CD14-positive monocyte (primary cell): ENCODE measurements at regions not wholly inside any gene's neighbourhood (a gene's known extent, or its start where the extent isn't known, plus 50 kb on each side); places are given as distances from the start of the nearest gene placed in this dataset.

Source experiments
- DNase-seq, 3 donors: peaks; one replicate each; pipeline ENCODE4 v3.0.0-alpha.2; 2011 to 2022
- H2AFZ ChIP-seq: 2 replicates; pipeline ENCODE4 v1.6.0; 2012; ENCODE audit warnings: mild to moderate bottlenecking, low read depth, low read length, inconsistent platforms; ENCODE audit not compliant: insufficient read depth, poor library complexity, severe bottlenecking
- H3K27ac ChIP-seq, 2 donors: 1 replicate in 1 of 2; 2 replicates in 1 of 2; pipeline ENCODE4 v1.5.1; 2012 to 2013; ENCODE audit warnings: low read length in 2 of 2, control low read depth in 1 of 2, inconsistent platforms in 1 of 2, low read depth in 1 of 2, mild to moderate bottlenecking in 1 of 2
- H3K27me3 ChIP-seq, 2 donors: one replicate each; pipeline versions ENCODE4 v1.6.0 to v1.6.1; 2011 to 2013; ENCODE audit warnings: low read length in 2 of 2; ENCODE audit not compliant: control insufficient read depth in 2 of 2, insufficient read depth in 2 of 2
- H3K36me3 ChIP-seq, 2 donors: replicated peaks in 1 of 2; 1 replicate in 1 of 2; 2 replicates in 1 of 2; pipeline versions ENCODE4 v1.5.1 to v1.6.1; 2012 to 2013; ENCODE audit warnings: low read length in 2 of 2, control low read depth in 1 of 2, inconsistent platforms in 1 of 2, mild to moderate bottlenecking in 1 of 2; ENCODE audit not compliant: insufficient read depth in 2 of 2, control insufficient read depth in 1 of 2
- H3K4me1 ChIP-seq, 2 donors: 1 replicate in 1 of 2; 2 replicates in 1 of 2; pipeline versions ENCODE4 v1.5.1 to v1.6.1; 2012 to 2013; ENCODE audit warnings: low read length in 2 of 2, control low read depth in 1 of 2, inconsistent platforms in 1 of 2, mild to moderate bottlenecking in 1 of 2, moderate library complexity in 1 of 2; ENCODE audit not compliant: insufficient read depth in 2 of 2, control insufficient read depth in 1 of 2
- H3K4me2 ChIP-seq: replicated peaks from 2 replicates; pipeline ENCODE3; 2012; ENCODE audit warnings: low read length, moderate library complexity, mild to moderate bottlenecking; ENCODE audit not compliant: poor library complexity, severe bottlenecking; ENCODE audit errors: extremely low read depth
- H3K4me3 ChIP-seq, 3 experiments: fragments of 200-600 bp in 1 of 3; sonication (generic) in 1 of 3; replicated peaks in 1 of 3; 1 replicate in 2 of 3; 2 replicates in 1 of 3; pipeline ENCODE4 v1.5.1; 2011 to 2013; ENCODE audit warnings: low read length in 3 of 3, mild to moderate bottlenecking in 3 of 3, control low read depth in 2 of 3, low read depth in 2 of 3, inconsistent platforms in 1 of 3, moderate library complexity in 1 of 3
- H3K79me2 ChIP-seq: 2 replicates; pipeline ENCODE4 v1.6.0; 2012; ENCODE audit warnings: mild to moderate bottlenecking, control low read depth, inconsistent platforms, low read length, moderate library complexity; ENCODE audit not compliant: insufficient read depth
- H3K9ac ChIP-seq: 2 replicates; pipeline ENCODE4 v1.6.0; 2017; ENCODE audit warnings: low read length, mild to moderate bottlenecking; ENCODE audit not compliant: insufficient read depth, poor library complexity, severe bottlenecking
- H3K9me3 ChIP-seq, 2 donors: replicated peaks in 1 of 2; 1 replicate in 1 of 2; 2 replicates in 1 of 2; pipeline versions ENCODE4 v1.5.1 to v1.6.1; 2012 to 2013; ENCODE audit warnings: low read length in 2 of 2, control low read depth in 1 of 2; ENCODE audit not compliant: control insufficient read depth in 1 of 2, insufficient read depth in 1 of 2
- H4K20me1 ChIP-seq: 2 replicates; pipeline ENCODE4 v1.6.0; 2012; ENCODE audit warnings: mild to moderate bottlenecking, low read length, control low read depth, moderate library complexity; ENCODE audit not compliant: insufficient read depth
- H3K27ac Mint-ChIP-seq, 7 donors: one replicate each; pipeline ENCODE4 v1.8.0; 2020; ENCODE audit warnings: mild to moderate bottlenecking in 7 of 7, mixed read lengths in 7 of 7, moderate library complexity in 6 of 7, inconsistent platforms in 2 of 7
- H3K27me3 Mint-ChIP-seq, 3 donors: one replicate each; pipeline ENCODE4 v1.8.0; 2021 to 2022; ENCODE audit warnings: low read depth in 3 of 3, mild to moderate bottlenecking in 3 of 3, mixed read lengths in 3 of 3, moderate library complexity in 3 of 3, inconsistent platforms in 1 of 3
- H3K36me3 Mint-ChIP-seq, 2 donors: one replicate each; pipeline ENCODE4 v1.8.0; 2020; ENCODE audit warnings: mixed read lengths in 2 of 2, inconsistent platforms in 1 of 2, mild to moderate bottlenecking in 1 of 2
- H3K4me1 Mint-ChIP-seq: one replicate; pipeline ENCODE4 v1.8.0; 2020; ENCODE audit warnings: mild to moderate bottlenecking, mixed read lengths
- H3K4me3 Mint-ChIP-seq, 2 donors: one replicate each; pipeline ENCODE4 v1.8.0; 2020; ENCODE audit warnings: mild to moderate bottlenecking in 2 of 2, mixed read lengths in 2 of 2, moderate library complexity in 1 of 2
- H3K9me3 Mint-ChIP-seq, 7 donors: one replicate each; pipeline ENCODE4 v1.8.0; 2020 to 2022; ENCODE audit warnings: mixed read lengths in 7 of 7, mild to moderate bottlenecking in 6 of 7, moderate library complexity in 6 of 7, inconsistent platforms in 2 of 7
- CTCF ChIP-seq: fragments of 200-600 bp; IDR thresholded peaks from one replicate; pipeline ENCODE4 v1.8.0; 2022; ENCODE audit warnings: antibody characterized with exemption, mild to moderate bottlenecking
- WGBS: methylation state at CpG from one replicate; pipeline ENCODE4 v1.1.5; 2013; ENCODE audit warnings: missing lambda C conversion rate; ENCODE audit not compliant: insufficient coverage; 5-methylcytosine and 5-hydroxymethylcytosine counted together
- intact Hi-C, 2 donors: fragments of 100-400 bp; cut with micrococcal nuclease; formaldehyde crosslinking; loops; one replicate each; pipeline versions ENCODE4 v1.15.0 to v1.15.1; 2023

- Histone ChIP-seq H3K27ac (no peak overlapping the region), H3K9ac (no peak overlapping the region), H2AFZ (no peak overlapping the region), H3K4me1 (no peaks in the 10 kb centered on the region), H3K27me3 (no peaks in the 10 kb centered on the region), H3K79me2 (no peaks in the 10 kb centered on the region), H3K4me3 (no peak overlapping the region), H3K36me3 (no peaks in the 10 kb centered on the region), H3K4me2 (no peak overlapping the region), H3K9me3 (peaks cover 0 to 3% of the 10 kb centered on the region in 2 donors), H4K20me1 (no peaks in the 10 kb centered on the region)
- WGBS: no CpG with 5 or more reads among the region's 3 CpGs
- no peaks in the 10 kb centered on the region for H3K36me3 Mint-ChIP-seq
- intact Hi-C loops: no loop called here
- no peak for DNase-seq
- no peaks in the 10 kb centered on the region for H3K27me3 Mint-ChIP-seq
- no peak for TF ChIP-seq CTCF
- H3K9me3 Mint-ChIP-seq: peaks cover 0 to 6% (median 0%) of the 10 kb centered on the region in 7 donors
- H3K4me3 Mint-ChIP-seq: no peak overlapping the region
- H3K27ac Mint-ChIP-seq: no peak overlapping the region
- H3K4me1 Mint-ChIP-seq: no peaks in the 10 kb centered on the region
Observed at GRCh38 chr13:70469077-70469476, 360.8 kb upstream of the KLHL1 start.

- no peak overlapping the region for H3K4me3 Mint-ChIP-seq
- TF ChIP-seq CTCF: no peak
- no peak overlapping the region for H3K27ac Mint-ChIP-seq
- Histone ChIP-seq H3K4me2 (no peak overlapping the region), H3K79me2 (no peaks in the 10 kb centered on the region), H3K4me3 (no peak overlapping the region), H2AFZ (no peak overlapping the region), H3K4me1 (no peaks in the 10 kb centered on the region), H3K9ac (no peak overlapping the region), H3K9me3 (peaks cover 15 to 21% of the 10 kb centered on the region in 2 donors), H3K27ac (no peak overlapping the region), H4K20me1 (no peaks in the 10 kb centered on the region), H3K36me3 (no peaks in the 10 kb centered on the region), H3K27me3 (no peaks in the 10 kb centered on the region)
- WGBS: 30% methylated on average over 1 of the region's 1 CpG
- no peaks in the 10 kb centered on the region for H3K4me1 Mint-ChIP-seq
- H3K27me3 Mint-ChIP-seq: peaks cover 0 to 2% (median 0%) of the 10 kb centered on the region in 3 donors
- H3K36me3 Mint-ChIP-seq: no peaks in the 10 kb centered on the region
- no peak for DNase-seq
- intact Hi-C loops: no loop called here
- peaks cover 11 to 29% (median 21%) of the 10 kb centered on the region in 7 donors for H3K9me3 Mint-ChIP-seq
Observed at GRCh38 chr13:70457474-70457873, 349.2 kb upstream of the KLHL1 start.
